ENCODE measurements at regions not wholly inside any gene's neighbourhood (a gene's known extent, or its start where the extent isn't known, plus 50 kb on each side); places are given as distances from the start of the nearest gene placed in this dataset.

GRCh38 chr10:89153971-89154370 lies 53.1 kb downstream of the CH25H start:
- no peak for DNase-seq (ENCODE audit: extremely low read depth in 1 of 11, low read depth in 9 of 11, low spot score in 4 of 11)

- DNase-seq (ENCODE audit: extremely low read depth in 1 of 11, low read depth in 9 of 11, low spot score in 4 of 11), result no peak
Observed at GRCh38 chr10:89153116-89153515, 54.0 kb downstream of the CH25H start.

GRCh38 chr10:89151857-89152256 lies 55.3 kb downstream of the CH25H start:
- DNase-seq (ENCODE audit: extremely low read depth in 1 of 11, low read depth in 9 of 11, low spot score in 4 of 11), result no peak

- no peak for DNase-seq (ENCODE audit: extremely low read depth in 1 of 11, low read depth in 9 of 11, low spot score in 4 of 11)
Observed at GRCh38 chr10:89148061-89148460, 59.1 kb downstream of the CH25H start.

GRCh38 chr10:89147256-89147655 lies 59.9 kb downstream of the CH25H start:
- DNase-seq (ENCODE audit: extremely low read depth in 1 of 11, low read depth in 9 of 11, low spot score in 4 of 11), result no peak

GRCh38 chr10:89144836-89145235 lies 62.3 kb downstream of the CH25H start:
- peak in 1 of 11 donors; percentile 7 for DNase-seq (ENCODE audit: extremely low read depth in 1 of 11, low read depth in 9 of 11, low spot score in 4 of 11)

- DNase-seq (ENCODE audit: extremely low read depth in 1 of 11, low read depth in 9 of 11, low spot score in 4 of 11), result no peak
Observed at GRCh38 chr10:89142590-89142989, 64.5 kb downstream of the CH25H start.

- DNase-seq (ENCODE audit: extremely low read depth in 1 of 11, low read depth in 9 of 11, low spot score in 4 of 11), result no peak
Observed at GRCh38 chr10:89138755-89139490, 68.2 kb downstream of the CH25H start.

GRCh38 chr10:89134963-89135362 lies 72.2 kb downstream of the CH25H start:
- no peak for DNase-seq (ENCODE audit: extremely low read depth in 1 of 11, low read depth in 9 of 11, low spot score in 4 of 11)

- no peak for DNase-seq (ENCODE audit: extremely low read depth in 1 of 11, low read depth in 9 of 11, low spot score in 4 of 11)
Observed at GRCh38 chr10:89129911-89130310, 77.2 kb downstream of the CH25H start.

- DNase-seq (ENCODE audit: extremely low read depth in 1 of 11, low read depth in 9 of 11, low spot score in 4 of 11), result no peak
Observed at GRCh38 chr10:89122433-89123051, 84.6 kb downstream of the CH25H start.

GRCh38 chr10:89121764-89122020 lies 85.4 kb downstream of the CH25H start:
- no peak for DNase-seq (ENCODE audit: extremely low read depth in 1 of 11, low read depth in 9 of 11, low spot score in 4 of 11)

GRCh38 chr10:89120931-89121763 lies 86.0 kb downstream of the CH25H start:
- DNase-seq (ENCODE audit: extremely low read depth in 1 of 11, low read depth in 9 of 11, low spot score in 4 of 11), result no peak

GRCh38 chr10:89119651-89120050 lies 87.5 kb downstream of the CH25H start:
- no peak for DNase-seq (ENCODE audit: extremely low read depth in 1 of 11, low read depth in 9 of 11, low spot score in 4 of 11)

- DNase-seq (ENCODE audit: extremely low read depth in 1 of 11, low read depth in 9 of 11, low spot score in 4 of 11), result no peak
Observed at GRCh38 chr10:89118091-89118490, 89.0 kb downstream of the CH25H start.

GRCh38 chr10:89115876-89116627 lies 91.1 kb downstream of the CH25H start:
- DNase-seq (ENCODE audit: extremely low read depth in 1 of 11, low read depth in 9 of 11, low spot score in 4 of 11), result no peak

GRCh38 chr10:89114846-89115625 lies 92.1 kb downstream of the CH25H start:
- no peak for DNase-seq (ENCODE audit: extremely low read depth in 1 of 11, low read depth in 9 of 11, low spot score in 4 of 11)

- DNase-seq (ENCODE audit: extremely low read depth in 1 of 11, low read depth in 9 of 11, low spot score in 4 of 11), result no peak
Observed at GRCh38 chr10:89102735-89103134, 104.4 kb downstream of the CH25H start.

GRCh38 chr10:89101943-89102342 lies 105.2 kb downstream of the CH25H start:
- no peak for DNase-seq (ENCODE audit: extremely low read depth in 1 of 11, low read depth in 9 of 11, low spot score in 4 of 11)

Data from renal cortex interstitium (tissue), 11 donors.